AG10803 (cell line): ENCODE measurements at regions not wholly inside any gene's neighbourhood (a gene's known extent, or its start where the extent isn't known, plus 50 kb on each side); places are given as distances from the start of the nearest gene placed in this dataset.

Source experiments
- DNase-seq: peaks from one replicate; pipeline ENCODE4 v3.0.0; 2010; ENCODE audit warnings: low read depth
- H3K4me3 ChIP-seq: 2 replicates; pipeline ENCODE4 v1.5.1; 2011; ENCODE audit warnings: mild to moderate bottlenecking, low read length, control low read depth
- TF ChIP-seq, protein P1 (sequence below): conservative IDR thresholded peaks from 2 replicates; pipeline ENCODE4 v1.5.1; 2011; ENCODE audit warnings: mild to moderate bottlenecking, low read length, control low read depth, inconsistent platforms

DNA sequence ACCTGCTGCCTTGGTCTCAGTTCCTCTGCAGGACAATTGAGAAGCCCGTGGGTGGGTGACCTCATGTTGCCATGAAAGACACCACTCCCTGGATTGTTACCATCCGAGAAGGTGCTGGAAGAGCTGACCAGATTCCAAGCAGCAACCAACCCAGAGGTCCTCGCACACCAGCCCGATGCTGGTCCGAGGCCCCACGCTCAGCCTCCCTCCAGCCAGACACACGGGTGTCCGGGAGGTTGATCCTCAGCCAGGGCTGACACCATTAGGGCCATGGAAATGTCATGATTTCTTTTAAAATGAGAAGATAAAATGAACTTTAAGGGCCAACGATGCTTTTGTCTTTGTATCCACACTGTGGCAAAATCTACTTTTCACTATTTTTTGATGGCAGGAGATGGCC, 242.3 kb downstream of the RBFOX3 start:
- H3K4me3 ChIP-seq = no peak overlapping the region
- no peak for DNase-seq
- TF ChIP-seq, protein P1, sequence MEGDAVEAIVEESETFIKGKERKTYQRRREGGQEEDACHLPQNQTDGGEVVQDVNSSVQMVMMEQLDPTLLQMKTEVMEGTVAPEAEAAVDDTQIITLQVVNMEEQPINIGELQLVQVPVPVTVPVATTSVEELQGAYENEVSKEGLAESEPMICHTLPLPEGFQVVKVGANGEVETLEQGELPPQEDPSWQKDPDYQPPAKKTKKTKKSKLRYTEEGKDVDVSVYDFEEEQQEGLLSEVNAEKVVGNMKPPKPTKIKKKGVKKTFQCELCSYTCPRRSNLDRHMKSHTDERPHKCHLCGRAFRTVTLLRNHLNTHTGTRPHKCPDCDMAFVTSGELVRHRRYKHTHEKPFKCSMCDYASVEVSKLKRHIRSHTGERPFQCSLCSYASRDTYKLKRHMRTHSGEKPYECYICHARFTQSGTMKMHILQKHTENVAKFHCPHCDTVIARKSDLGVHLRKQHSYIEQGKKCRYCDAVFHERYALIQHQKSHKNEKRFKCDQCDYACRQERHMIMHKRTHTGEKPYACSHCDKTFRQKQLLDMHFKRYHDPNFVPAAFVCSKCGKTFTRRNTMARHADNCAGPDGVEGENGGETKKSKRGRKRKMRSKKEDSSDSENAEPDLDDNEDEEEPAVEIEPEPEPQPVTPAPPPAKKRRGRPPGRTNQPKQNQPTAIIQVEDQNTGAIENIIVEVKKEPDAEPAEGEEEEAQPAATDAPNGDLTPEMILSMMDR = no peak

DNA sequence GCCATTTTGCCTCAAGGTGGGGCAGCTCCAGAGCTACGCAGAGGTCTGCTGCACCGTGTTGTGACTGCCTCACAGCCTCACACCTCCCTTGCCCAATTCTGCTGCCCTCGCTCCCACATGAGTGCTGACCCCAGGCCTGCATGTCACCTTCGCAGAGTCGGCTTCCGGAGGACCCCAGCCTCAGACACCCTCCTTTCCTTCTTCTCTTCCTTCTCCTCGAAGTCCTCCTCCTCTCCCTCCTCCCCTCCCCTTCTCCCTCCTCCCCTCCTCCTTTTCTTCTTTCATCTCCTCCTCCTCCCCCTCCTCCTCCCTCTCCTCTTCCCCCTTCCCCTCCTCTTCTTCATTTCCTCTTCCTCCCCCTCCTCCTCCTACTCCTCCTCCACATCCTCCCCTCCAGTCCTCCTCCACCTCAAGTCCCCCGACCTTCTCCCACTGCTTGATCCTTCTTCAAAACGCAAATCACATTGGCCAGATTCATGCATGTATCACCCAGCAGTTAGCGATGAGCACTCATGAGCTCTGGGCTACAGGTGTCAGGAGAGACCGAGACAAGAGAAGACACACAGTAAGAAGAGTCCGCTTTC, 243.8 kb downstream of the RBFOX3 start:
- DNase-seq = no peak
- TF ChIP-seq, protein P1 = no peak
- H3K4me3 ChIP-seq = no peak overlapping the region

DNA sequence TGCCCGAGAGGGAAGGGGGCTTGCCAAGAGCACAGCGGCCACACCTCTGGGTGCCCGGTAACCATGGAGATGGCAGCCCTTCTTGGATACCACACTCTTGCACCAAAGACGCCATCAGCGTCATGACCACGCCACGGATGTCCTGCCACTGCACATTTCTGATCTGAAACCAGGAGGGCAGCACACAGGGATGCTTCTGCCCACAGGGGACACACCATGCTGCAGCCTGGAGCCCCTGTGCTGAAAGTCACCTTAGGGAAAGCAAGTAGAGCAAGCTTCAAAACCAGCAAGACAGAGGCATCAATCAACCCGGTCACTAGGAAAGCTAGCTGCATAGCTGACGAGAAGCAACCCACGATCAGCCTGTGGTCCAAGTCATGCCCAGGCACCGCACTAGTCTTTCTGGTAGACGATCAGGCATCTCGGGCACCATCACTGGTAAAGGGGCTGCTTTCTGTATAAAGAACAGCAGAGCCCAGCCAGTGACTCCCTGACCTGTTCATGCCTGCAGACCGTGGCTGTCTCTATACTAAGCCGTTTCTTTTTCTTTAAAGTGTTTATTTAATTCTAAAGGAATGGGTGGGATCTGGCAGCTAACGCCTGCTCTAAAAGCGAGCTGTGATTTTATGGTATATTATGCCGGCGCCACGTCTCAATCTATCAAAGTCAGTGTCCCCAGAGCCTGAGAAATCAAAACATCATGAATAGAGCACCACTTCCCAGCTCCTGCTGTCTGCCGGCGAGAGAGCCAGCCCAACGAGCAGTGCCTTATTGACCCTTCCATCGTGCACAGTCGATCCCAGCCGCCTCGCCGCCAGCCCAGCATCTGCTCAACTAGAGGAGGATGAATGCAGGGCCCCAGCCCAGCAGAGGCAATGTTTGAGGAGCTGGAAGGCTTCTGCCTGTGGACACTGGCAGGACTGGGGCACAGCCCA, 244.7 kb downstream of the RBFOX3 start:
- H3K4me3 ChIP-seq = no peak overlapping the region
- DNase-seq = no peak
- TF ChIP-seq, protein P1 = no peak

GRCh38 chr17:79365351-79365750, 245.5 kb downstream of the RBFOX3 start:
- no peak for DNase-seq
- no peak overlapping the region for H3K4me3 ChIP-seq
- TF ChIP-seq, protein P1 = no peak

- TF ChIP-seq, protein P1 = no peak
- H3K4me3 ChIP-seq = no peak overlapping the region
- no peak for DNase-seq
Observed at GRCh38 chr17:79364315-79365094, 246.3 kb downstream of the RBFOX3 start.

DNA sequence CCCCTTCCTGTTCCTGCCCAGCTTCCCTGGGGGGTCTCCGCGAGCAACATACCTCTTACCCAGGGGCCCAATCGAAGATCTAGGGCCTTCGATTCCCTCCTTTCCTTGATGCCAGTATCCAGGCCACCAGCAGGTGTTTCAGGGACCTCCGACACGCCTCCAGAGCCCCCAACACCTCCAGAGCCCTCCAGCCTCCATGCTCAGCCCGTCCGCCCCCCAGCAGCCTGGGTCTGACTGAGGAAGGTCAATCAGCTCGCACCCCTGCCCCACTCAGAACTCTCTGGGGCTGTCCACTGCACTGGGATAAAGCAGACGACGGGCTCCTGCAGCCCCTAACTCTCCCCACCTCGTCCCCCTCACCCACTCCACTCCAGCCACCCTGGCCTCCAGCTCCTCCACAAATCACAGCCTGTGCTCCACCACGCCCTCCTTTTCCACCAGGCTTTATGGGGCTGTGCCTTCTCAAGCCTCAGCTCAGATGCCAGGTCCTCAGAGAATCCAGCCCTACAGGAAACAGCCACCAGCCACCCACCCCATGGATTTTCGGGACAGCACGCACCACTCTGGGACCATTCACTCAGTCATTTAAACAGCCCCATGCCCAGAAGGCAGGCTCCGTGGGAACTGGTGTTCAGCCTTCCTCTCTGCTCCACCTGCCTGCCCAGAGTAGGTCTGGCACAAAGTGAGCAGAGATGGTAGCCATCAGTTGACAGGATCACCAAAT, 247.1 kb downstream of the RBFOX3 start:
- TF ChIP-seq, protein P1 = no peak
- no peak for DNase-seq
- no peak overlapping the region for H3K4me3 ChIP-seq
